Spleen (tissue), 11 donors: ENCODE measurements at regions not wholly inside any gene's neighbourhood (a gene's known extent, or its start where the extent isn't known, plus 50 kb on each side); places are given as distances from the start of the nearest gene placed in this dataset.
A peak's percentile ranks its signal among the peaks of the same experiment; 100 is the strongest.

Experiments
- DNase-seq: peaks from one replicate; pipeline ENCODE4 v3.0.0-alpha.2; 2020
- H3K27ac ChIP-seq, 8 donors: fragments of 200-600 bp; sonication (generic) in 7 of 8; 1 replicate in 4 of 8; 2 replicates in 4 of 8; pipeline versions ENCODE4 v1.5.0 to v1.8.0; 2016 to 2021; ENCODE audit warnings: inconsistent platforms in 4 of 8, mild to moderate bottlenecking in 4 of 8, moderate library complexity in 1 of 8
- H3K27me3 ChIP-seq, 7 donors: fragments of 200-600 bp; sonication (generic) in 6 of 7; replicated peaks in 1 of 7; 1 replicate in 4 of 7; 2 replicates in 3 of 7; pipeline versions ENCODE4 v1.5.0 to v1.8.0; 2016 to 2021; ENCODE audit warnings: inconsistent platforms in 3 of 7, mild to moderate bottlenecking in 1 of 7
- H3K36me3 ChIP-seq, 6 donors: fragments of 200-600 bp; sonication (generic) in 5 of 6; 1 replicate in 4 of 6; 2 replicates in 2 of 6; pipeline versions ENCODE4 v1.5.0 to v1.8.0; 2016 to 2021; ENCODE audit warnings: inconsistent platforms in 2 of 6
- H3K4me1 ChIP-seq, 6 donors: fragments of 200-600 bp; sonication (generic) in 5 of 6; 1 replicate in 3 of 6; 2 replicates in 3 of 6; pipeline versions ENCODE4 v1.5.0 to v1.8.0; 2016 to 2021; ENCODE audit warnings: inconsistent platforms in 3 of 6
- H3K4me3 ChIP-seq, 8 donors: fragments of 200-600 bp; sonication (generic) in 7 of 8; 1 replicate in 4 of 8; 2 replicates in 4 of 8; pipeline versions ENCODE4 v1.5.0 to v1.8.0; 2016 to 2021; ENCODE audit warnings: inconsistent platforms in 4 of 8, mild to moderate bottlenecking in 4 of 8, moderate library complexity in 2 of 8
- H3K9me3 ChIP-seq, 8 donors: fragments of 200-600 bp; sonication (generic) in 7 of 8; 1 replicate in 4 of 8; 2 replicates in 4 of 8; pipeline versions ENCODE4 v1.5.0 to v1.8.0; 2016 to 2021; ENCODE audit warnings: inconsistent platforms in 4 of 8
- POLR2A ChIP-seq, 3 donors: fragments of 450-650 bp; IDR thresholded peaks; one replicate each; pipeline ENCODE4 v1.5.1; 2017; ENCODE audit warnings: antibody characterized with exemption in 3 of 3, mild to moderate bottlenecking in 1 of 3
- POLR2AphosphoS5 ChIP-seq, 3 donors: sonication (generic); formaldehyde crosslinking; IDR thresholded peaks; one replicate each; pipeline ENCODE4 v1.5.1; 2017; ENCODE audit warnings: antibody characterized with exemption in 3 of 3
- WGBS, 5 donors: extraction: QIAGEN DNeasy Blood & Tissue Kit in 3 of 5; methylation state at CpG; one replicate each; pipeline versions ENCODE4 v1.1.5 to v1.1.7; 2013 to 2018; 5-methylcytosine and 5-hydroxymethylcytosine counted together
- intact Hi-C: fragments of 100-400 bp; cut with DNase I; formaldehyde crosslinking; loops from one replicate; pipeline ENCODE4 v1.15.0; 2023; ENCODE audit warnings: low total_unique reads
- TF ChIP-seq, protein P1 (sequence below), 11 experiments: fragments of 200-600 bp in 7 of 11; fragments of 450-650 bp in 4 of 11; sonication (generic) in 4 of 11; IDR thresholded peaks in 8 of 11; conservative IDR thresholded peaks in 3 of 11; 1 replicate in 7 of 11; 2 replicates in 4 of 11; pipeline versions ENCODE4 v1.4.0 to v1.8.0; 2016 to 2021; ENCODE audit warnings: antibody characterized with exemption in 11 of 11, inconsistent platforms in 4 of 11, mild to moderate bottlenecking in 1 of 11
- donor health status: healthy with polysubstance abuse.
- donor health status: DM: no; HTN: no; CAD: no; lungs with moderate emphysema.
- donor health status: DM: no; HTN: no; CAD: no.
- donor health status: Bipolar disorder and iron deficiency.
- donor health status: healthy.
- donor health status: DM: no; HTN: no; CAD: no.
- donor health status: DM: yes; HTN: yes; CAD: no.

DNA sequence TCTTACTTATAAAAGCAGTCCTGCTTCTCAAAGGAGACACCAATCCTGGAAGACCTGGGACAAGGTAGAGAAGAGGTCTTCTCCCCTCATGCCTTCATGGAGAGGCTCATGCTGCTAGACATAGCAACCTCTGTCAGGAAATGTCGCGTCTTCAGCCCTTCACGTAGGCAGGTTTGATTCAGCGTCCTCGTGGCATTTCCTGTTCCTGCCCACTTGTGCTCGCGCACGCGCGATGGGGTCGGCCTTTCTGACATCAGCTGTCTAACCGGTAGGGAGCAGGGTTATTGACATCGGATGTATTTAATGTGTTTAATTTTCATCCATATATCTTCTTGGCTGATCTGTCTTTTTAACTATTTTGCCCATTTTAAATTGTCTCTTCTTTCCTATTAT is 292.4 kb downstream of the THBS2 start:
- Histone ChIP-seq H3K27me3 (peaks cover 0 to 24% (median 0%) of the 10 kb centered on the region in 7 donors), H3K27ac (no peak overlapping the region), H3K4me1 (no peaks in the 10 kb centered on the region), H3K4me3 (no peak overlapping the region), H3K36me3 (no peaks in the 10 kb centered on the region), H3K9me3 (peaks cover 0 to 7% (median 0%) of the 10 kb centered on the region in 8 donors)
- TF ChIP-seq, protein P1, sequence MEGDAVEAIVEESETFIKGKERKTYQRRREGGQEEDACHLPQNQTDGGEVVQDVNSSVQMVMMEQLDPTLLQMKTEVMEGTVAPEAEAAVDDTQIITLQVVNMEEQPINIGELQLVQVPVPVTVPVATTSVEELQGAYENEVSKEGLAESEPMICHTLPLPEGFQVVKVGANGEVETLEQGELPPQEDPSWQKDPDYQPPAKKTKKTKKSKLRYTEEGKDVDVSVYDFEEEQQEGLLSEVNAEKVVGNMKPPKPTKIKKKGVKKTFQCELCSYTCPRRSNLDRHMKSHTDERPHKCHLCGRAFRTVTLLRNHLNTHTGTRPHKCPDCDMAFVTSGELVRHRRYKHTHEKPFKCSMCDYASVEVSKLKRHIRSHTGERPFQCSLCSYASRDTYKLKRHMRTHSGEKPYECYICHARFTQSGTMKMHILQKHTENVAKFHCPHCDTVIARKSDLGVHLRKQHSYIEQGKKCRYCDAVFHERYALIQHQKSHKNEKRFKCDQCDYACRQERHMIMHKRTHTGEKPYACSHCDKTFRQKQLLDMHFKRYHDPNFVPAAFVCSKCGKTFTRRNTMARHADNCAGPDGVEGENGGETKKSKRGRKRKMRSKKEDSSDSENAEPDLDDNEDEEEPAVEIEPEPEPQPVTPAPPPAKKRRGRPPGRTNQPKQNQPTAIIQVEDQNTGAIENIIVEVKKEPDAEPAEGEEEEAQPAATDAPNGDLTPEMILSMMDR (IDR thresholded peaks at IDR 0.05 in 8 of 11, conservative IDR thresholded peaks at IDR 0.05 in 3 of 11), result no peak
- TF ChIP-seq POLR2A (IDR thresholded peaks at IDR 0.05) (no peak), POLR2AphosphoS5 (IDR thresholded peaks at IDR 0.05) (no peak)
- DNase-seq, result no peak
- 75 to 78% (median 77%) methylated on average over 13 of the region's 13 CpGs for WGBS, 5 donors
- intact Hi-C loops, result no loop called here

DNA sequence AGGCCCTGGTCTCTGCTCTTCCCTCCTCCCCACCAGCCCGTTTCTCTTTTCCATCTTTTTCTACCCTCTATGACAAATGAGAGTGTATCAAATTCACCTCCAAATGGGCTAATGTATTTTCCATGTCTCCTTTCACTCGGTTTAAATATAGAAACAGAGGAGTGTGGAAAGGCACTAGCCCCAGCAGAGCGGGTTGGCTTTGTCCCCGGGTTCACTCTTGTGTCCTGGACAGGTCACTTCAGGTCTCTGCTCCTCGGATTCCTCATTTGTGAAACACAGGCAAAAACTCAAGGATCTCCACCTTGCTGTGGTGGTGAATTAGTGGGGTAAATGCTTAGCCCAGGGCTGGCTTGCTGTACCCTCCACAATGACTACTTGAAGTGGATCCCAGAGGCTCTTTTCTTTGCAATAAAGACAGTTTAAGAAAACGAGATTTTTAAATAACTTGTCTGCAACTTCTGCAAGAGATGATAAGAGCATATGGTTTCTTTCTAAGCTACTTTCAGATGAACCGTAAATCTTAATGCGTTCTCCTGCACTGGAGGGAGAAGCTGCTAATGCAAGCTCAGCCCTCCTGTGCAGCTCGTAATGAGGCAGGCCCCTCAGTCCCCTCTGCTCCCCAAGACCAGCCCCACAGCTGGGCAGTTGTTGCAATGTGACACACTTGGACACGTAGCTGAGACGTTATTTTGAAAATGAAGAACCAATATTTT is 292.9 kb downstream of the THBS2 start:
- intact Hi-C loops, result no loop called here

DNA sequence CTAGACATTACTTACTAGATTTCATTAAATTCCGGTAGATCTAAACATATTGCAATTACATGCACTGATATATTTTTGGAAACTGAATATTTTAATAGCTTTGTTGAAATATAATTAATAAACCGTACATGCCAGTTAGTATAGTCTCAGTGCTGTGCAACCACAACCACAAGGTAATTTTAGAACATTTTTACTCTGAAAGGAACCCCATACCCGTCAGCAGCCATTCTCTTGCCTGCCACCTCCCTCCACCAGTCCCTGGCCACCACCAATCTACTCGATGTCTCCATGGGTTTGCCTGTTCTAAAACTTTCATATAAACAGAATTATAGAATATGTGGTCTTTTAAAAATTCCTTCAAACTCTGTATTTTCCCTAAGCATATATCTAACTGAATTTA is 293.9 kb downstream of the THBS2 start:
- intact Hi-C loops, result loop anchor here (10.0 kb wide), 1 partner anchor 1555 kb away; no protein-coding TSS in a partner anchor
- no peak overlapping the region for H3K27ac ChIP-seq
- peaks cover 0 to under 1% (median 0%) of the 10 kb centered on the region in 8 donors for H3K9me3 ChIP-seq
- 68 to 71% (median 70%) methylated on average over 4 of the region's 4 CpGs for WGBS, 5 donors
- TF ChIP-seq POLR2AphosphoS5 (IDR thresholded peaks at IDR 0.05), result no peak
- TF ChIP-seq, protein P1 (IDR thresholded peaks at IDR 0.05 in 8 of 11, conservative IDR thresholded peaks at IDR 0.05 in 3 of 11), result no peak
- no peak for TF ChIP-seq POLR2A (IDR thresholded peaks at IDR 0.05)
- H3K36me3 ChIP-seq, result no peaks in the 10 kb centered on the region
- H3K4me1 ChIP-seq, result no peaks in the 10 kb centered on the region
- H3K27me3 ChIP-seq, result peaks cover 0 to 24% (median 0%) of the 10 kb centered on the region in 7 donors
- no peak for DNase-seq
- H3K4me3 ChIP-seq, result no peak overlapping the region

More for the DNA sequence above, 292.9 kb downstream of the THBS2 start:
- H3K27me3 ChIP-seq, result peaks cover 0 to 24% (median 0%) of the 10 kb centered on the region in 7 donors
- 63 to 78% (median 72%) methylated on average over 11 of the region's 11 CpGs for WGBS, 5 donors
- H3K4me3 ChIP-seq, result no peak overlapping the region
- TF ChIP-seq POLR2A (IDR thresholded peaks at IDR 0.05) (no peak), POLR2AphosphoS5 (IDR thresholded peaks at IDR 0.05) (no peak)
- TF ChIP-seq, protein P1 (IDR thresholded peaks at IDR 0.05 in 8 of 11, conservative IDR thresholded peaks at IDR 0.05 in 3 of 11), result no peak
- no peaks in the 10 kb centered on the region for H3K4me1 ChIP-seq
- H3K9me3 ChIP-seq, result peaks cover 0 to 7% (median 0%) of the 10 kb centered on the region in 8 donors
- DNase-seq, result no peak
- H3K36me3 ChIP-seq, result no peaks in the 10 kb centered on the region
- H3K27ac ChIP-seq, result no peak overlapping the region

DNA sequence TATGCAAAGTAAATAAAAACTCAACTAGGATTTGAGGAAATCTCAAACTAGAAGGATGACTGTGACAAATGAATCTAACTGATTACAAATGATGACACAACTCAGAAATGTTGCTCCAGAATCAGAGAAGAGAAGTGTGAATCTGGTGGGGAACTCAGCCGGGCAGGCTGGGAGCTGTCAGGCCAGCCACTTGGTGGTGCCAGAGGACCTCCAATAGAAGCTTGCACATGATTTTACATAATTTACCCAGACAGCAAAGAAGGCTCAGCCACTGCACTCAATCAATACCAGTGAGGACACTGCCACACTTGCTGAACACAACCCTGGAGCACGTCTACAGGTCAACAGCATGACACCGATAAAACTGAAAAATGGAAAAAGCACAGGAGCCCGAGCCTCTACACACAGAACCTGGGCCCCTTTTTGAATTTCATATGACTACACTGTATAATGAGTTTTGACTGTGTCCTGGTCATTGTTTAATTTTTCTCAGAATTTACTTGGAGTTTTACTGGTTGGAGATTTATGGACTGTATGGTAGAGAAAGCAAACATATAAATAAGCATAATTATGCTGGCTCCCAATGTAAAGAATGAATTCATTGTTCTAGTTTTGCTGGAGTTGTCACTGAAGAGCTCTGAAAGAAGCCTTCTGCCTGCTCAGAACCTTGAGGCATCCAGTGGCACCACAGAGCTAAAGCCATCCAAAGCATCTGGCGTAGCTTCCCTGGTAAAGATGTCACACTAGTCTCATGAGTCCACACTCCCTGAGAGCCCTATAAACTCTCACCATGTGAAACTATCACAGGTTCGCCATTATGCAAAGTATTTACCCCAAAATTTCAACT is 296.5 kb downstream of the THBS2 start:
- TF ChIP-seq, protein P1 (IDR thresholded peaks at IDR 0.05 in 8 of 11, conservative IDR thresholded peaks at IDR 0.05 in 3 of 11), result peak in 10 of 11 experiments; percentile 44 to 85 (median 69)
- no peak for TF ChIP-seq POLR2A (IDR thresholded peaks at IDR 0.05)
- Histone ChIP-seq H3K4me3 (no peak overlapping the region), H3K4me1 (no peaks in the 10 kb centered on the region), H3K27me3 (peaks cover 0 to 2% (median 0%) of the 10 kb centered on the region in 7 donors), H3K27ac (no peak overlapping the region), H3K9me3 (no peaks in the 10 kb centered on the region), H3K36me3 (no peaks in the 10 kb centered on the region)
- intact Hi-C loops, result loop anchor here (10.0 kb wide), 1 partner anchor 1558 kb away; no protein-coding TSS in a partner anchor
- WGBS, 5 donors, result 55 to 67% (median 63%) methylated on average over 6 of the region's 6 CpGs
- peak; percentile 82 for DNase-seq
